Astrocyte (in vitro differentiated cells and primary cell): ENCODE measurements at regions not wholly inside any gene's neighbourhood (a gene's known extent, or its start where the extent isn't known, plus 50 kb on each side); places are given as distances from the start of the nearest gene placed in this dataset.

ENCODE experiments used
- DNase-seq: peaks from one replicate; pipeline ENCODE4 v3.0.0-alpha.2; 2010; ENCODE audit warnings: low read depth
- FAIRE-seq: peaks from 2 replicates; lab custom pipeline; 2011; peaks lifted over from hg19 to GRCh38; lab: Jason Lieb, UNC
- H2AFZ ChIP-seq: 2 replicates; pipeline ENCODE4 v1.6.0; 2012; ENCODE audit warnings: low read depth, low read length, inconsistent platforms
- H3K27ac ChIP-seq: 2 replicates; pipeline ENCODE4 v1.5.1; 2011; ENCODE audit warnings: low read depth, low read length, inconsistent platforms
- H3K27me3 ChIP-seq: 2 replicates; pipeline ENCODE4 v1.6.0; 2011; ENCODE audit warnings: low read length, inconsistent platforms; ENCODE audit not compliant: insufficient read depth
- H3K36me3 ChIP-seq: 2 replicates; pipeline ENCODE4 v1.5.1; 2011; ENCODE audit warnings: low read length, inconsistent platforms; ENCODE audit not compliant: insufficient read depth
- H3K4me1 ChIP-seq: 2 replicates; pipeline ENCODE4 v1.5.1; 2011; ENCODE audit warnings: low read length, inconsistent platforms; ENCODE audit not compliant: insufficient read depth
- H3K4me2 ChIP-seq: 2 replicates; pipeline ENCODE4 v1.6.0; 2012; ENCODE audit warnings: low read length, inconsistent platforms
- H3K4me3 ChIP-seq: 2 replicates; pipeline ENCODE4 v1.5.1; 2011; ENCODE audit warnings: low read depth, mild to moderate bottlenecking, low read length, inconsistent platforms; ENCODE audit not compliant: insufficient read depth
- H3K79me2 ChIP-seq: 2 replicates; pipeline ENCODE4 v1.6.0; 2012; ENCODE audit warnings: mild to moderate bottlenecking, low read length, inconsistent platforms; ENCODE audit not compliant: insufficient read depth
- H3K9ac ChIP-seq: 2 replicates; pipeline ENCODE4 v1.6.0; 2012; ENCODE audit warnings: mild to moderate bottlenecking, low read length, inconsistent platforms
- H3K9me3 ChIP-seq: 2 replicates; pipeline ENCODE4 v1.5.1; 2012; ENCODE audit warnings: low read depth, mild to moderate bottlenecking, low read length, inconsistent platforms; ENCODE audit not compliant: insufficient read depth
- H4K20me1 ChIP-seq: 2 replicates; pipeline ENCODE4 v1.6.0; 2012; ENCODE audit warnings: low read length, inconsistent platforms; ENCODE audit not compliant: insufficient read depth
- H3K27ac Mint-ChIP-seq: one replicate; pipeline ENCODE4 v1.8.0; 2021; ENCODE audit warnings: mild to moderate bottlenecking, mixed read lengths; ENCODE audit not compliant: unreplicated experiment
- H3K27me3 Mint-ChIP-seq: one replicate; pipeline ENCODE4 v1.8.0; 2021; ENCODE audit warnings: low read depth, mixed read lengths; ENCODE audit not compliant: unreplicated experiment
- H3K36me3 Mint-ChIP-seq: one replicate; pipeline ENCODE4 v1.8.0; 2021; ENCODE audit warnings: low read depth, mixed read lengths; ENCODE audit not compliant: unreplicated experiment
- H3K4me1 Mint-ChIP-seq: one replicate; pipeline ENCODE4 v1.8.0; 2021; ENCODE audit warnings: low read depth, mixed read lengths; ENCODE audit not compliant: unreplicated experiment
- H3K4me3 Mint-ChIP-seq: one replicate; pipeline ENCODE4 v1.8.0; 2021; ENCODE audit warnings: mild to moderate bottlenecking, moderate library complexity, mixed read lengths; ENCODE audit not compliant: unreplicated experiment
- H3K9me3 Mint-ChIP-seq: one replicate; pipeline ENCODE4 v1.8.0; 2021; ENCODE audit warnings: mild to moderate bottlenecking, mixed read lengths; ENCODE audit not compliant: unreplicated experiment
- CTCF ChIP-seq: IDR thresholded peaks from 2 replicates; pipeline ENCODE4 v1.5.1; 2011; ENCODE audit warnings: low read depth, mild to moderate bottlenecking, inconsistent platforms, low read length, moderate library complexity; ENCODE audit not compliant: insufficient read depth
- EZH2 ChIP-seq: IDR thresholded peaks from 2 replicates; pipeline ENCODE4 v1.6.1; 2012; ENCODE audit warnings: mild to moderate bottlenecking, low read length, inconsistent platforms; ENCODE audit not compliant: insufficient read depth

GRCh38 chr12:114134922-114135321, 168.8 kb upstream of the RBM19 start:
- DNase-seq (no peak), FAIRE-seq (no peak)
- Mint-ChIP-seq H3K36me3 (no peaks in the 10 kb centered on the region), H3K27me3 (peaks cover 30% of the 10 kb centered on the region), H3K9me3 (no peaks in the 10 kb centered on the region), H3K27ac (no peak overlapping the region), H3K4me3 (no peak overlapping the region), H3K4me1 (peaks cover 7% of the 10 kb centered on the region)
- H3K4me2 ChIP-seq, result no peak overlapping the region
- no peak overlapping the region for H2AFZ ChIP-seq
- H3K36me3 ChIP-seq, result no peaks in the 10 kb centered on the region
- H3K27me3 ChIP-seq, result no peaks in the 10 kb centered on the region
- no peak overlapping the region for H3K4me3 ChIP-seq
- no peaks in the 10 kb centered on the region for H4K20me1 ChIP-seq
- TF ChIP-seq EZH2 (no peak), CTCF (no peak)
- peaks cover 6% of the 10 kb centered on the region for H3K9me3 ChIP-seq
- no peaks in the 10 kb centered on the region for H3K79me2 ChIP-seq
- no peak overlapping the region for H3K9ac ChIP-seq
- H3K27ac ChIP-seq, result no peak overlapping the region
- H3K4me1 ChIP-seq, result no peaks in the 10 kb centered on the region

GRCh38 chr12:114131824-114132223, 165.7 kb upstream of the RBM19 start:
- no peak overlapping the region for H3K9ac ChIP-seq
- H2AFZ ChIP-seq, result no peak overlapping the region
- no peak overlapping the region for H3K4me2 ChIP-seq
- H3K4me3 Mint-ChIP-seq, result no peak overlapping the region
- no peaks in the 10 kb centered on the region for H3K36me3 ChIP-seq
- peaks cover 5% of the 10 kb centered on the region for H3K9me3 Mint-ChIP-seq
- DNase-seq, result no peak
- peaks cover 6% of the 10 kb centered on the region for H3K9me3 ChIP-seq
- TF ChIP-seq EZH2, result no peak
- H3K27me3 ChIP-seq, result no peaks in the 10 kb centered on the region
- no peak overlapping the region for H3K27ac Mint-ChIP-seq
- H3K27me3 Mint-ChIP-seq, result peaks cover 28% of the 10 kb centered on the region
- no peaks in the 10 kb centered on the region for H3K4me1 Mint-ChIP-seq
- H3K36me3 Mint-ChIP-seq, result no peaks in the 10 kb centered on the region
- H3K79me2 ChIP-seq, result no peaks in the 10 kb centered on the region
- H3K4me1 ChIP-seq, result no peaks in the 10 kb centered on the region
- H4K20me1 ChIP-seq, result no peaks in the 10 kb centered on the region
- FAIRE-seq, result no peak
- no peak overlapping the region for H3K27ac ChIP-seq
- H3K4me3 ChIP-seq, result no peak overlapping the region

- no peaks in the 10 kb centered on the region for H3K36me3 Mint-ChIP-seq
- DNase-seq, result no peak
- no peak overlapping the region for H3K9ac ChIP-seq
- no peaks in the 10 kb centered on the region for H3K36me3 ChIP-seq
- H2AFZ ChIP-seq, result no peak overlapping the region
- no peak overlapping the region for H3K4me2 ChIP-seq
- H3K4me1 Mint-ChIP-seq, result no peaks in the 10 kb centered on the region
- H3K27me3 Mint-ChIP-seq, result peaks cover 43% of the 10 kb centered on the region
- no peaks in the 10 kb centered on the region for H3K4me1 ChIP-seq
- H3K4me3 Mint-ChIP-seq, result no peak overlapping the region
- H3K79me2 ChIP-seq, result no peaks in the 10 kb centered on the region
- no peak overlapping the region for H3K27ac ChIP-seq
- H4K20me1 ChIP-seq, result no peaks in the 10 kb centered on the region
- no peak overlapping the region for H3K4me3 ChIP-seq
- no peaks in the 10 kb centered on the region for H3K27me3 ChIP-seq
- TF ChIP-seq EZH2, result no peak
- no peak for TF ChIP-seq CTCF
- H3K27ac Mint-ChIP-seq, result no peak overlapping the region
- FAIRE-seq, result no peak
- H3K9me3 ChIP-seq, result no peaks in the 10 kb centered on the region
- no peaks in the 10 kb centered on the region for H3K9me3 Mint-ChIP-seq
Measured at GRCh38 chr12:114123108-114123507, 157.0 kb upstream of the RBM19 start.
